ENCODE measurements at regions not wholly inside any gene's neighbourhood (a gene's known extent, or its start where the extent isn't known, plus 50 kb on each side); places are given as distances from the start of the nearest gene placed in this dataset.

DNA sequence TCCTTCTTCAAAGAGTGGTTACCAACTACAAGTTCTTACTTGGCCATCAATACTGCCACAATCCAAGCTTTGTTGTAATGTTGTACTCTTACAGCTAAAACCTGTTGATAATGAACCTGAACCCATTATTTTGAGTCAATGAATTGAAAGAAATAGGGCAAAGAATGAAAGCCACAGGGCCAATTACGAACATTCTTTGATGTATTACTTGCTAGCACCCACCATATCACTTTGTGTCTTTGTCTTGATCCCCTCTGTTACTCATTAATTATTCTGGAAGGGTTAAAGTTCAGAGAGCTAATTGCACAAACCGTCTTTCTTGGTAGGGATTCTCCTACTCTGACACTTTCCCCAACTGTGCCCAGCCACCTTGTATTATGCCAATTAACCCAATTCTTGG is 53.2 kb upstream of the TFEC start:
- no peak for DNase-seq (ENCODE audit: low spot score)

DNA sequence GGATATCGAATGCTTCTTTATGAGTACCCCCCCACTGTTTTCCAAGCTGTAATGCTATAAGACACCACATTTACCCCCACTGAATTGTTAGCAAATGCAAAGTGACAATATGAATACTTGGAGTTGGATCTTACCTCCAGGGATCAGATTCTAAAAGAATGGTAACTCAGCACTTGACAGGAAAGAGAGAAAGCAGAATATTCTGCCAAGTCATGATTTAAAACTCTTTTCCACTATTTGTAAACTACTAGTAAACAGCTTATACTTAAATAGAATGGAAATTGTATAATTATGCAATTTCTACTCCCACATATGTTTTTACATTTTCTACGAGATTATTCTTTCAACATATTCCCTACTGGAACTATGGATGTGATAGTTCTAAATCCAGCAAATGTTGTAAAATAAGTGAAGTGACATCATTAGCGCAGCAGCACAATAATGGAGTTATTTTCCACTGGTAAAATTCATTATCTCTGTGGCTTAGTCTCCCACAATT is 56.0 kb upstream of the TFEC start:
- no peak for DNase-seq (ENCODE audit: low spot score)

DNA sequence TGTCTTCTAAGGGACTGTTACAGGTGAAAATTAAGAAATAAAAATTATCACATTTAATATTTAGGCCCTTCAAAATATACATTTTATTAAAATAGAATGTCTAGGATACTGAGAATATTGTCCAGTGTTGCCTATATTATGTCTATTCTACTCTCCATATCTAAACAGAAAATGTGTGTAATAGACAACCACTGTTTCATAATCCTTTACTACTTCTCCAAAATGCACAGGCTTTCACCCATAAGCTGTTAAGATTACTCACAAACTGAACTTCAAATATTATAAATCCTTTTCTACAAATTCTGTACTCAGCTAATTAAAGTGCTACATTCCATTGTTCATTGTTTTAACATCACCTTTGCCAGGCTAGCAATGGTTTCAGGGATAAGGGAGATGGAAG is 56.7 kb upstream of the TFEC start:
- DNase-seq (ENCODE audit: low spot score) = no peak

DNA sequence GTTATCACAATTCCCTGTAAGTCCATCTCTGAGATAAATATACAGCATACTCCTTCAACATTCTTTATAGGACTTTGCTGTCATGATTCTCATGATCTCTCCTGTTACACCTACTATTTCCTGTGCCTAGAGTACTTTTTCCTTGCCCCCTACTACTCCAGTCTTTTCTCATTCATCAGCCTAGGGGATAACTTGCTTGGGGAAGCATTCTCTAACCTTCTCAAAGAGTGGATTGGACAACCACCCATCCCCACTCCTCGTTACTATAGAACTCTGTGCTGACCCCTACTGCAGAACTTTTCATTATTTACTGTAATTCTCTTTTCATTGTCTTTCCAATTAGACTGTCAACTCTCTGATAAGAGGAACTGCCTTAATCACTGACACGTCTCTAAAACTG is 57.4 kb upstream of the TFEC start:
- DNase-seq (ENCODE audit: low spot score) = no peak

DNA sequence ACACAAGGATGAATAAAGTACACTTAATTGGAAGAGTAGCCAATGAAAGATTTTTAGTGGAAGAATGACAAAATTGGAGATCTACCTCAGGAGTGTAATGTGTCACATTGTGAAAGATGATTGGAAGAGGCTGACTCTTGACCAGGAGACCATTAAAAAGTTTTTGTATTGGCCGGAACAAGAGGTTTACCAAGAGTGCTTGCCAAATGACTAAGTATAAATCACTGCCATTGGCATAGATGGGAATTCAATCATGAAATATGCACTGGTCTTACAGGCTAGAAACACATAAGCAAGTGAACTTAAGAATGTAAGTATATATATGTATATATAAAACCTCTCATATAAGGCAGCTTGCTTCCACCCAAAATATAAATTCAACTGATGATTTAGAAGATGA is 58.7 kb upstream of the TFEC start:
- no peak for DNase-seq (ENCODE audit: low spot score)

DNA sequence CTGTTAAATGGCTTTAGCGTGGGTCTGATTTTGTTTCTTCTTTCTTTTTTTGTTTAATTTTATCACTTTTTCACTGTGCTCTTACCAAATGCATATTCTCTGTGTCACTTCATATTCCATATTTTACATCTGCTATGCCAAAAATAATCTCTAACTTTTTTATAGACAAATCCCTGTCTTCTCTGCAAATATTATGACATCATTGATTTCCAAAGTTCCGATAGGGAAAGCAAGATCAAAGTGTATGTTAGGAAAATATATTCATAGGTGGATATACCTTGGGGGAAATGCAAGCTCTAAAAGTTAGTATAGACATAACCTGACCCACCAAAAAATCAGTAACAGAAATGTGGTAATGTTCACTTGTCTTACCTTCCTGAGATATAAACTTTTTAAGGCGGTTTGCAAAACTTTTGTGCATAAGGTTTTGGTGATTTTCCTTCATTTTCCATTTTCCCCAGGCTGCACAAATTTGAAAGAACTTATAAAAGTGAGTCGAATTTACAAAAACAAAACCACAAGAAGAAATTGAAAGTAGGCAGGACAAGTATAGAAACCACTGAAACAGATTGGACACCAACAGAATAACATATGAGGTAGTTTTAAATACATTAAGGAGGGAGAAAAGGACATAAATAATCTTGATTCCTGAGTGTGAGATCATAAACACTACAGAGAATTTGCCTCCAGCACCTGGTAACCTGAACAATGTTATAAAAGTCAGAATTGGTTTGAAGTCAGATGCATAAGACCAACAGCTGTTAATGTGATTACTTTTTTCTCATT is 63.1 kb upstream of the TFEC start:
- DNase-seq (ENCODE audit: low spot score) = no peak

DNA sequence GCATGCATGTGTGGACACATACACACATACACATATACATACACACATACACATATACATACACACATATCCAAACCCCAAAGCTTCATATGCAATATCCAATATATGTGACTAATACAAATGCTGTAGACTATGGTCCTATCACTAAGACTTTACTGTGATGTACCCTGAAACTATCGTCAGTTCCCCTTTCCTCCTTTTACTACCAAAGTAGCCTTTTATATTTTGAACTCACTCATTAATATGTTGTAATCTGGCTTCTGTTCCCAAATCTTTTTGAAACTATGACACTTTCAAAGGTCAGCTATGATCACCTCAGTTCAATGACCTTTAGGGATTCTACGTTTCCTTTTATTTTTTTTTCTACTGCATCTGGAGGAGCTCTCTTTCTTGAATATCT is 64.8 kb upstream of the TFEC start:
- no peak for DNase-seq (ENCODE audit: low spot score)

DNA sequence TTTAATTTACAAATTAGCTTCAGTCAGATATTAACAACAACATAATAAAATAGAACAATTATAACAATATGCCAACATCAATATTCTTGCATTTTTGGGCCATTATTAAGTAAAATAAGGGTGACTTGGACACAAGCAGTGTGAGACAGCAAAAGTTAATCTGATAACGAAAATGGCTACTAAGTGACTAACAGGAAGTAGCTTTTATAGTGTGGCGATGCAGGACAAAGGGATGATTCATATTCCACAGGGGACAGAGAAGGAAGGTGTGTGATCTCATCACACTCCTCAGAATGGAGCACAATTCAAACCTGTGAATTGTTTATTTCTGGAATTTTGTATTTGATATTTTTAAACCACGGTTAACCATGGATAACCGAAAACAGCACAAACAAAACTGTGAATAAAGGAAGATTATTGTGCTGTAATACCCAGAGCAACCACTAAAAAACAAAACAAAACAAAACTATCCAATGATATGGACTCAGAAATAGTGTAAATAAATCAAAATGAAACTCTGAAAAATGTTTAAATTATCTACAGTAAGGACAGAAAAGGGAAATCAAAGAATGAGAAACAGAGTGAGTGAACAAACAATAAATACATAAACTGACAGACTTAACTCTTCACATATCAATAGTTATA is 66.9 kb upstream of the TFEC start:
- no peak for DNase-seq (ENCODE audit: low spot score)

DNA sequence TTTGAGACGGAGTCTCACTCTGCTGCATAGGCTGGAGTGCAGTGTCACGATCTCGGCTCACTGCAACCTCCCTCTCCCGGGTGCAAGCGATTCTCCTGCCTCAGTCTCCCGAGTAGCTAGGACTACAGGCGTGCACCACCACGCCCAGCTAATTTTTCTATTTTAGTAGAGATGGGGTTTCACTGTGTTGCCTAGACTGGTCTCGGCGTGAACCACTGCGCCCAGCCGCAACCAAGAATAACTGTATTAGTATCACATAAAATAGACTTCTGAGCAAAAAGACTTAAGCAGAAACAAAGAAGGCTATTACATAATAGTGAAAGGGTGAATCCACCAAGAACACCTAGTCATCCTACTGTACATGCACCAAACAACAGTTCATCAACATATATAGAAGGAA is 67.6 kb upstream of the TFEC start:
- no peak for DNase-seq (ENCODE audit: low spot score)

DNA sequence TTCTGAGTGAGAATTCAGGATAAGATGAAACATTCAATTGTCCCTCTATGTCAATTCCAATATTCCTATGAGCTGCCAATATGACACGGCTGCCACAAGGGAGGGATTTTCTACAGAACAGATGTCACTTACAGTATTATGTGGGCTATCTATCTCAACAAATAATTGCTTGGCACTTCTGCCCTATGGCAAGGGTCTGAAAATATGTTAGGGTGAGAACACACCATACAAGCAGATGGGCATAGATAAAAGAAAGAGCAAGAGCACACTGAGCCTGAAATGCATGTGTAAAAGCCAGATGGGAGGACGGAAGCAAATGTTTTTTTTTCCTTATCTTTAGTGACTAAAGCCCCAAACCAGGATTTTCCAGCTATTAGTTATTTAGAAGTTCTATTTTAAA is 70.1 kb upstream of the TFEC start:
- DNase-seq (ENCODE audit: low spot score) = no peak

DNA sequence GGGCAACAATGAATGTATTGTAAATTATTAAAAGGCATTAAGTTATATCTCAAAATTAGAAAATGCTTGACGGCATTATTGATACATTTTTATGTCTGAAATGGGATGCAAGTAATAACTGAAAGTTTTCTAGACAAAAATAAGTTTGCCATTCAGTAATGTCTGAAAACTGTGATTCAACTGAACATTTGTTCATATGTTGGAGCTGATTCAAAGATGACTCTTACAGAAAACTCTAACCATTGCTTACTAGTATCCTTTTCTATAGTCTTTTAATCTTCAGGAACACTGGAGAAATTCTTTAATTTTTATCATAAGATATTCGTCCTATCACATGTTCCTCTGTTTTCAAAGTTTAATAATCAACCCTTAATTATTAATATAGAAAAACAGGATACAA is 71.1 kb upstream of the TFEC start:
- DNase-seq (ENCODE audit: low spot score) = no peak

DNA sequence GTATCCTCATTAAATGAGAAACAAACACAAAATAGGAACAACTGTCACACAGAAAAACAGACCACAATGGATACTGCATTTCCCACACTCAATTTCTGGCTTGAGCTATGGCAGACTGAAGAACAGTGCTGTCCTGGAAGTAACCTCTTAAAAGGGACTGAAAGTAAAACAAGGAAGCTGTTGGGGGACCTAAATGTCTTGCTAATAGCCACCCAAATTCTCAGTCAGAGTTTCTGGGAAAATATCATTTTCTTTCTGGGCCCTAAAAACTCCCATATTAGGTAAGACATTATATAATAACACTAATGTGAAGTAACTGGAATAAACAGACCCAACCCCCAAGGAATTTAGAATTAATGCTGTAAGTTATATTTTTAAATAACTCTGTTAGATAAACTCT is 80.9 kb upstream of the TFEC start:
- DNase-seq (ENCODE audit: low spot score) = no peak

DNA sequence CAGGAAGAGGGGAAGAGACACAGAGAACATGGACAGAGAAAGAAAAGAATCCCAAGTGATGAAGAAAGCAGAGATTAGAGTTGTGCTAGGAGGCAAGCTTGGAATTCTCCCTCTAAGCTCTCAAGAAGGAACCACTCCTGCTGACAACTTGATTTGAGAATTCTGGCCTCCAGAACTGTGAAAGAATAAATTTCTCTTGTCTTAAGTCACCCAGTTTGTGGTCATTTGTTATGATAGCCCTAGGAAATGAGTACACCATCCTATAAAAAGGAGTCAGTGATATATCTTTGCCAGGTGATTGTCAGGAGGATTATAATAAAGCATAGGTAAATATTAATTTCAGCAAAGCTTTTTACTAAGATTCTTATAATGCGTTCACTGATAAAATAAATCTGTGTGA is 82.7 kb upstream of the TFEC start:
- no peak for DNase-seq (ENCODE audit: low spot score)

DNA sequence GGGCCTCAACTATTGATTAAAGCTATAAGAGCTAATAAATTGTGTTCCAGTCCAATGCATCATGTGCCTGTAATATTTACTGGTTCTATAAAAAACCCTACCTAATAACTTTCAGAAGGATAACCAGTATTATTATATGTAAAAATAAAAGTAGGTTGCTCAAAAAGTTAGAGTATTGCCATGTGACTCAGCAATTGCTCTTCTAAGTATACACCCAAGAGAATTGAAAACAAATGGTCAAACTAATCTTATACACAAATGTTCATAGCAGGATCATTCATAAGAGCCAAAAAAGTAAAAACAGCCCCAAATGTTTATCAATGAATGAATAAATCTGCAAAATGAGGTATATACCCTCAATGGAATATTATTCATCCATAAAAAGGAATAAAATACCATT is 89.5 kb upstream of the TES start:
- no peak for DNase-seq (ENCODE audit: low spot score)

DNA sequence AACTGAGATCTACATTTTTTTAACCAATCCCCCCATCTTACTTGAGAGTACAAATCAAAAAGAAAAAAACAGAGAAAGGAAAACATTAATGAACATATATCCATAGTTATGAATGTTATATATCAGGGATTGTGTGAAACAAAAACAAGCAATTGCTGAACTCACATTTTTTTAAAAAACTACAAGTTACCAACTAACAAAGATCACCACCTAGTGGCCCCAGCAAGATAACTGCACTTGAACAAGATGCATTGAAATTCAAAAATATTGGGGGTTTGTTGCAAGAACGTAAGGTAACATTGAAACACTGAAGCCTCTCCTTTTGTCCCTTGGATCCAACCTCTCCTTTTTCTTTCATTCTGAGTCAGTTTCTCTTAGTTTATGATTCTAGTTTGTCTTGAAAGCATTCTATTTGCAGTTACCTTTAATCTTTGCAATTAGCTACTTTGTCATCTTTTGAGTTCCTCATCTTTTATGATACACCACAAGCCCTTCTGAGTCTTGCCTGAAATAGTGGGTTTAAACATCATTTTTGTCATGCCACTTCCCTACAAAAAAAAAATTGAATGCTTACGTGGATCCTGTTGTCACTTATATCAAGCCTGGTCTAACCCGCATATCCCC is 87.3 kb upstream of the TES start:
- peak; percentile 23 for DNase-seq (ENCODE audit: low spot score)

DNA sequence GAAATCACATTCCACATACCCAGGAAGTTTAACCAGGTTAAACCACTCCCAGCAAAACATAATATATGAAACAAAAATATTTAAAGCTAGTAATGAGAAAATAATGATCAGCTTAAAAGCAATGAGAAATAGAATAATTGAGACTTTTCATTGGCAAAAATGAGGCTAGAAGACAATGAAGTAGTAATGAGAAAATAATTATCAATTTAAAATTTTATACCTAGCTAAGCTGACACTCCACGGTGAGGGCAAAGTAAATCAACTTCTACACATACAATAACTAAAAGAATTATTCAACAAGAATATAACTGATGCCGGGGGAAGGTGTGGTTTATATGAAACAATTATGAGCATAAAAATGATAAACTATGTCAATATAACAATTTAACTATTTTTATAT is 82.2 kb upstream of the TES start:
- no peak for DNase-seq (ENCODE audit: low spot score)

DNA sequence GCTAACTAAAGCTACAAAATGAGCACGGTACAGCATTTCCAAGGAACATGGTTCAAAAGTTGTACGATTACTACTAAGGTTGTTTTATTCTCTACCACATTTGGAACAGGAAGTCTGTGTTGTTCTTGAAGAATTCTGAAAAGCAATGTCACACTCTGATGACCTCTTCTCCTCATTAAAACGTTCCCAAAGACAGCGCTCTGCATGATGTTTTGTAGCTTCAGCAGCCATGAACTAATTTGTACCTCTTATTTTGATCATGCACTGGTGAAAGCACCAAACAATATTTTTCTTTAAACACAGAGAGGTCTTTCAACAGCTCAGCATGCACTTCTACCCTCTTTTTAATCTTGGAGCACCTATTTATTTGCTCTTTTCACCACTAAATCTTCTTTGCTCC is 75.0 kb upstream of the TES start:
- DNase-seq (ENCODE audit: low spot score) = no peak

DNA sequence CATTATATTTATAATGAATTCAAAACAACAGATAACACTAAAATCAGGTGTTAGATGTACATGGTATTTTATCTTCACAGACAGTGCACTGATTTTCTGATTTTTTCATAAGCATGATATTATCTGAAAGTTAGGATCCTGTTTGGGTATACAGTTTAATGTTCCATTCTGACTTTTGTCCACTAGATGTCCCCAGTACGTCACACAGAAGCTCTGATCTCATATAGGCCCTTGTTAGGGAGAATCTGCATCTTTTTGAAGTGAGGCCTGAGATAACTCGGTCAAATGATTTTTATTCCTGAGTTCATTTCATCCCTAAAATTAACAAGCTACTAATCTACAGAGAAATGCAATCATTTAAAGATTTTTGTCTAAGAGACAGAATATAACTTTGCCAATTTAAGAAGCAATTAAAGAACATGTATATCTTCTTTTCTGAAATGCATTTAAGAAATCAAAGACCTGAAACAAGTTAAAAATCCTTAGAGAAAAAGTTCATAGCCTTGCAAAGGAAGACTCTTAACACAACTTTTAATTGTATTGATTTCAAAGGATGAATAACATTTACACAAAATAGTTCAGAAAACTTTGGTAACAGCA is 72.0 kb upstream of the TES start:
- DNase-seq (ENCODE audit: low spot score) = peak; percentile 33

DNA sequence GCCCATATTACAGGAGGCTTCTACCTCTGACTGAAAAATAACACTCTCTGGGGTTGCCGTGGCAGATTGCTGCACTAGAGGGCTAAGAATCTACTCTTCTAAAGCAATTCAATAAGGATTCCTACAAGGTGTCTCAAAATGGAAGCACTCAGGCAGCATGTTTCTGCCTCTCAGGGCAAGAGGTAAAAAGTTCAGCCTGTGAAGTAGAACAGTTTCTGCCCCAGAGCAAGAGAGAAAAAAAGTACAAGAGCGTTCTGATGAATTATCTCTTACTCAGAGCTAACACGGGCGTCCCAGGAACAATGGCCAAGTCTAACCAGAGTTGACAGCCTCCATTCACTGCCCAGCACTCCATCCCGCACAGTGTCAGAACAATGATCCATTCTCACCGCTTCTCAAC is 71.3 kb upstream of the TES start:
- no peak for DNase-seq (ENCODE audit: low spot score)

DNA sequence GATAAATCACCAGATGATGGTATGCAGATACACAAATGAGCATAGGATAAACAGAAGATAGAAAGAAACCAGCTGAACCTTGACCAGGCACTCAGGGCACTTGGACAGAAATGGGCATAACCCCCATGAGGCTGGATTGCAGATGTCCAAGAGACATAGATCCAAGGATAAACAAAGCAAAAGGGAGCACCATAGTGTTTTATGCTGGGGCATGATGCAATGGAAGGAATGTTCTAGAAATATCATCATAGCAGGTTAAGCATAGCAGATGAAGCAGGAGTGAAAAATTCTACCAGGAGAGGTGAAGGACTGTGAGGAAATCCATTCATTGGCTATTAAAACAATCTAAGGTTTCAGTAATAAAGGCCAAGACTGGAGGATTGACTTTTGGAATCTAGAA is 70.5 kb upstream of the TES start:
- DNase-seq (ENCODE audit: low spot score) = no peak

DNA sequence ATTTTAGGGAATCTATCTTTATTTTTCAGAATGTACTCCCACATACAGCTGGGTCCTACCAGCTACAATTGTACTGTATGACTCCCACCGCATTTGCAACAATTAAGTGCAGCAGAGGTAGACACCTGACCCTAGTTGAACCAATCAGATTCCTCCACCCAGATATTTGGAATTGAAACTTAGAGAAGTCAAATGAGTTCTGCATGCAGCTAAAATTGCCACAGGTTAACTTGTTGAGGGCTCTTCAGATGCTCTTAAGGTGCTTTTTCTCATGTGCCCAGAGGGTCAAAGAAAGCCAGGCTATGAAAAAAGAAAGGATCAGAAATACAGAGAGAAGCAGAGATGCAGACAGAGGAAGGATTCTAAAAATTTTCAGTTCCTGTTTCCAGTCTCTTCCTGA is 68.0 kb upstream of the TES start:
- no peak for DNase-seq (ENCODE audit: low spot score)

DNA sequence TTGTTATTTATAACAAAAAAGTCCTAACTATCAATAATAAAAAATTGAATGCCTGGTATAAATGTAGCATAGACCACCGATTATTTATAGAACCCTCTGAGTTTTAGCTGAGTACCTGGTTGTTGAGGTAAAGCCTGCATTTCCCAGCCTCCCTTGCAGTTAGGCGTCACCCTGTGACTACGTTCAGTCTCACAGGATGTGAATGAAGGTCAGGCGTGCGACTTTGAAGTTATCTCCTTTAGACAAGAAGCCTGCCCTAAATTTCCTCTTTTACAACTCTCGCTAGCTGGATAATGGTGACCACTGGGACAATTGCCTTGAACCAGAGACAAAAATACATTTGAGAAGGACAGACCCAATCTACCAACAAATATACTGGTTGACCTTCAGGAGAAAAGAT is 67.5 kb upstream of the TES start:
- no peak for DNase-seq (ENCODE audit: low spot score)

DNA sequence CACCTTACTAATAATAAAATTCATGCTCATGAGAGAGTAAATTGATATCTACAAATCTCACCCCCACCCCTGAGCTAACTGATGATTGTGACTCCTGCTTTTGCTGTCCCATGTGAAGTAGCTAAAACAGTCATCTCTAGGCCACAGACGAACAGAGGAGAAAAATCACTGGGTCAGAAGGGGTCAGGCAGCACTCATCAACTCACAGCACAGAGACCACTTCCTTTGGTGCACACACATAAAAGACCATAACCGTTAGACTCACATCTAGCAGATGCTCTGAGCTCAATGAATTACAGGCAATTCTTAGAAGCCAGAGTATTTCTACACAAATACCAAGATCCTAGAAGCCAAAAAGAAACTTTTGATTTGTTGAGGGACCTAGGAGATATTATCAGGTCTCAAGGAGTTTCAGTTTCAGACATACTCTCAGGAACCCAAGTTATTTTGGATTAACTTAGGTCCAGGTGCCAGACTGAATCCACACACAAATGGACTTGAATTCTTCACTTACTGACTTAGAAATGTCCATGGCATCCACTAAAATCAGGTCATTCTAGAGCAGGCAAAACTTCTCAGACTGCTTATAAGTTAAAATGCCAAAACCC is 65.0 kb upstream of the TES start:
- no peak for DNase-seq (ENCODE audit: low spot score)
